Stimulated activated CD4-positive, alpha-beta T cell treated with anti-CD3 and anti-CD28 coated beads, Interleukin-2, amount 100 ng/mL, for 4 hours (primary cell): ENCODE measurements at regions not wholly inside any gene's neighbourhood (a gene's known extent, or its start where the extent isn't known, plus 50 kb on each side); places are given as distances from the start of the nearest gene placed in this dataset.

Experiments used
- DNase-seq: peaks from one replicate; pipeline ENCODE4 v3.0.0-alpha.2; 2020; ENCODE audit warnings: low read depth

DNA sequence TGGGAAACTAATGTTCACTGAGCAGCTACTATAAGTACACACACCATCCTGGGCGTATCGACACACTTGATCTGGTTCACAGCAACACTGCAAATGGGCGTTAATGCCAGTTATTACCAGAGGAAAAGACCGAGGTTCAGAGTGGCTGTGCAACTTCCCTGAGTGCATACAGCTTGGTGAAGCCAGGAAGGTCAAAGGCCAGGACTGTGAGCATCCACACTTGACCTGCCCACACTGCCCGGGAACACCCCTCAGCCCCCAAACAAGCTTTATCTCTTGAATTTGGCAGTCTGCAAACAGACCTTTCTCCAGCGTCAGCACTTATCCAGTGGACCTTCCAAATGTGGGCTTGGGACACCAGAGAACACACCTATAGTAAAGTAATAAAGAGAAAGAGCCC lies 312.6 kb downstream of the BCL11B start:
- DNase-seq = no peak

DNA sequence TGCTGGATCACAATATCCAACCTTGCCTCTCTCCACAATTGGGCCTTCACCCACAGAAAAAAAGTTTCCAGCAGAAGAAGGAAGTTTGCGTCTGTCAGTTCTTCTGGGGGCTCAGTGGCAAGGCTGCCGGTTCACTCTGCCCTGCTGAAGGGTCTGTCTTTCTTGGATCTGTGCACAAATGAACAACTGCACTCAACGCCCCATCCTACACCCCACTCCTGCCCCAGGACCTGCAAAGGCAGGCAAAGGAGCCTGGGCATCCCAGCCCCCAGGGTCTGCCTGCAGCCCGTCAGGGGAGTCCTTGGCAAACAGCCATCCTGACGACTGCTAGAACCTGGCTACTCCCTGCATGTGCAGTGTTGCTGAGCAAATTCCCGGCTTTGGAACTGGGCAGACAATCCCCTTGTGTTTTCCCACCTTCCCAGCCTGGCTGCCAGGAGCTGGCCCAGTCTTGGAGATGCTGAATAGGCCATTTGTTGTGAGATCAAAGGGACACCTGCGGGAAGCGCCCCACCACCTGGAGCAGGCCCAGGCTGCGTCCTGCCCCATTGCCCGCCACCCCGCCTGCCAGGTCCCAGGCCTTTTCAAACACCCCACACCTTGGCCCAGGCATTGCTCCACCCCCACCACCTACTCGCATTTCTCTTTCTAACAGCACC lies 311.9 kb downstream of the BCL11B start:
- no peak for DNase-seq

DNA sequence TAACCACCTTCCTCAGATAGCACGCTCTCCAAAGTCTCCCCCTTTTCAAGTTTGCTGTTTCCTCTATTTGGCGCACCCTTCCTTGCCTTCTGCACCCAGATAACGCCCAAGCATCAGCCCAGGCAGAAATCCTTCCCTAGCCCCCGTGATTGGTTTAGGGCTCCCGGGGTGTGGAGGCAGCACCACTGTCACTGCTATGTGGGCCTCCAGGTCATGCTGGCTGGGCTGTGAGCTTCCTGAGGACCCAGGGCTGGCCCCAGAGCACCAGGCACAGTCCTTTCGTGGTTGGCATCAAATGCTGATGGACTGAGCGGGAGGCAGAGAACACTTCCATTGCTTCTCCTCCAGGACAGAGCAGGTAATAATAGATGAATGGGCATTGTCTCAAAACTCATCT lies 311.4 kb downstream of the BCL11B start:
- no peak for DNase-seq

GRCh38 chr14:98961191-98961590 lies 310.8 kb downstream of the BCL11B start:
- no peak for DNase-seq

GRCh38 chr14:98962118-98962517 lies 309.9 kb downstream of the BCL11B start:
- no peak for DNase-seq

- no peak for DNase-seq
These were observed 308.4 kb downstream of the BCL11B start for GRCh38 chr14:98963610-98964009.

- DNase-seq = no peak
These were observed 307.8 kb downstream of the BCL11B start for GRCh38 chr14:98964171-98964570.

- DNase-seq = no peak
These were observed 306.9 kb downstream of the BCL11B start for GRCh38 chr14:98965076-98965475.

DNA sequence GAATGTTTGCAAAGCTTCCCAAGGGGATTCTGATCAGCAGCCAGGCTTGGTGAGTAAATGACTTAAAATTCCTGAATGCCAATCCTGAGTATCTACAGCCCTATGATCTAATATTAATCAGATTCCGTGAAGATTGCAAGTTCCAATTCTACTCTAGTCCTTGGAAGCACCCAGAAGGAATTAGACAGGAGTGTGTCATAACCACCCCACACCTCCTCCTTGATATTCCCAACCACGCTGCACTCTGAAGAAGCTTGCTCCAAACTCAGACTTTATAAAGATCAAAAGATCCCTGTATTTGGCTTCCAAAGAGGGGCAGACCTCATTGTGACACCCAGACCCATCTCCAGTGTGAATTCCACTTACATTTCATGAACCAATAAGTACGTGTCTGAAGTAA lies 306.0 kb downstream of the BCL11B start:
- DNase-seq = no peak

GRCh38 chr14:98966475-98967162 lies 305.4 kb downstream of the BCL11B start:
- DNase-seq = no peak

DNA sequence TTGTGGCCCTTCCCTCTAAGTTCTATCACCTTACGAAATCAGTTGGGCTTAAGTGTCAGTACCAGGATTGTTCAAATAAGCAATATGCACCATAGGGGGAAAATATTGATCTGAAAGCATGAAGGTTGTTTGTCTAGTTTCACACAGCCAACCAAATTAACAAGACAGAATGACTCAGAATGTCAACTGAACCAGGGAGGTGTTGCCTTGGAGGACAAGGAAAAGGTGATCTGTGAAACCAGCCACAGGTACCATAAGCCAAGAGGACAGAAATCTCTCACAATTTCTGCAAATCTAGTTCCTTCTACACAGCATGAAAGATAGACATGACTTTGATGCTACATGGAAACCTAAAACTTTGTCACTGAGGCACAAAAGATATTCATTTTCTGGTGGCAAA lies 297.9 kb downstream of the BCL11B start:
- no peak for DNase-seq

DNA sequence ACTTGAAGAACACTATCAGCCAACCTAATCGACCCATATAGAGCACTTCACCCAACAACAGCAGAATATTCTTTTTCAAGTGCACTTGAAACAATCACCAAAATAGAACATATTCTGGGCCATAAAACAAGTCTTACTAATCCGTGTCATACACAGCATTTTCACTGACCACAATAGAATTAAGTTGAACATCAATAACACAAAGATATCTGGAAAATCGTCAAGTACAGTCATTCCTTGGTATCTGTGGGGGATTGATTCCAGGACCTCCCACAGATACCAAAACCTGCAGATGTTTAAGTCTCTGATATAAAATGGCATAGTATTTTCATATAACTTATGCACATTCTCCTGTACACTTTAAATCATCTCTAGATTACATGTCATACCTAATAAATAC lies 295.7 kb downstream of the BCL11B start:
- no peak for DNase-seq

DNA sequence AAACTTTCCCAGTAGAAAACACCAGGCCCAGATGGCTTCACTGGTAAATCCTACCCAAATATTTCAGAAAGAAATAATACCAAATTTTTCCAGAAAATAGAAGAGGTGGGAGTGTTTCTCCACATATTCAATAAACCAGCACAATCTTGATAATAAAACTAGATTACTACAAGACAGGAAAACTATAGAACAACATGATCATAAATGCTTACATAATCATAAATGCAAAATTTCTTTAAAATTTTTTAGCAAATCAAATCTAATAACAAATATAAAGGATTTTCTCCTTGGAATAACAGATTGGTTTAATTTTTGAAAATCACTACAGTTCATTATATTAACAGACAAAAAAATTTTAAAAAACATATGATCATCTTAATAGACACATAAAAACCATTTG lies 294.5 kb downstream of the BCL11B start:
- DNase-seq = no peak

DNA sequence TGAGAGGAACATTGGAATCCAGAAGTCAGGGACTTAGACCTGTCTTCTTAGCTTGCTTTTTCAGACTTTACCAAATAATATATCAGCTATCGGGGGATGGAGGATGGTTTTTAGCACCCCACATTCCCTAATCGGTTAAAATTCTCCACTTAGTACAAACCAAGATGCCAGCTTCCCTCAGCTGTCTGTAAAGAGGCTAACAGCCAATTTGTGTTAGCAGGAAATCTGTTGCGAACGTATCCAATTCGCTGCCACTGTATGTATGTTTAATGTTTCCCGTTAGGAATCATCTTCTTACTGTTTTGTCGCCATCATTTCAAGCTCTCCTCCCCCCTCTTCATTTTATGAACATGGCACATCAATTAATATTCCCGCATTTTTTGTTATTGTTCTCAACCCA lies 289.0 kb downstream of the BCL11B start:
- no peak for DNase-seq

DNA sequence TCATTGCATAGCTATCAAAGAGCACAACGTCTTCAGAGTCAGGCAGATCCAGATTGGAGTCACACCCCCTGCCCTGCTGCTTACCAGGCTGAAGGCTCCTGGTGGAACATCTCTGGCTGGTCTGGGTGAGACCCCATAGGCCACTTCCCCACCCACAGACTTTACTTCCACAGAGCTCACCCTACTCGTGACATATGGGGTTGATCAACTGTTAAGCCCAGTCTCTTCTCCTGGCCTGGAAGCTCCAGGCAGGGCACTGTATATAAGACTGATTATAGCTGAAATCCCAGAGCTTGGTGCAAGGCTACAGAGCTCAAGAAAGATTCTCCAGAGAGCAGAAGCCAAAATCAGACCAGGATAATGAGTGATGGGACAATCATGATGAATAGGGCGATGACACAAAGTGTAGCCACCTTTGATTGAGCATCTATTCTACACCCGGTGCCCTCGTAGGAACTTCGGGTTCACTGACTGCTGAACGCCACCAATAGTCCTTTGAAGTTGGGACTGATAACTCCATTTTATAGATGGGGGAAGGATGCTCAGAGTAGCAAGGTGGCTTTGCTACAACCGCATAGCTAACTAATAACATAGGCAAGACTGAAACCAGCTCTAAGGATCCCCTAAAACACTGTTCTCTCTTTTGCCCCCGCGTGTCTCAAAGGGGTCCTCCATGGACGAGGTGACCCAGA lies 287.8 kb downstream of the BCL11B start:
- no peak for DNase-seq

GRCh38 chr14:98984719-98985041 lies 287.3 kb downstream of the BCL11B start:
- DNase-seq = peak; percentile 46

DNA sequence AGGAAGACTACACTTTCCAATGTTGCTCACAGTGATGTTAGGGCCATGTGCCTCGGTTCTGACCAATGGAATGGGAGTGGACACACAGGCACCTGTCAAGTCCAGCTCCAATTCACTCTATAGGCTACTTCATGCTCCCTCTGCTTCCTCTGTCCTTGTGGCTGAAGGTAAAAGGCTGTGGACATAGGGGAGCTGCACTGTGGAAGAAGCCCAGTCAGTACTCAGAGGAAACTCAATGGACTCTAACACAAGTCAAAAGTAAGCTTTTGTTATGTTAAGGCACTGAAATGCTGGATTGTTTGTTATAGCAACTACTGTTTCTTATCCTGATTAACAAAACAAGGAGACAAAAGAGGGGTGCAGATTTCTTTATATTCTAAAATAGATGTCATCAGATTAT lies 278.2 kb downstream of the BCL11B start:
- DNase-seq = no peak

- DNase-seq = no peak
These were observed 277.4 kb downstream of the BCL11B start for GRCh38 chr14:98994561-98994960.

GRCh38 chr14:98997526-98998205 lies 274.3 kb downstream of the BCL11B start:
- DNase-seq = no peak

- no peak for DNase-seq
These were observed 272.7 kb downstream of the BCL11B start for GRCh38 chr14:98999345-98999744.

DNA sequence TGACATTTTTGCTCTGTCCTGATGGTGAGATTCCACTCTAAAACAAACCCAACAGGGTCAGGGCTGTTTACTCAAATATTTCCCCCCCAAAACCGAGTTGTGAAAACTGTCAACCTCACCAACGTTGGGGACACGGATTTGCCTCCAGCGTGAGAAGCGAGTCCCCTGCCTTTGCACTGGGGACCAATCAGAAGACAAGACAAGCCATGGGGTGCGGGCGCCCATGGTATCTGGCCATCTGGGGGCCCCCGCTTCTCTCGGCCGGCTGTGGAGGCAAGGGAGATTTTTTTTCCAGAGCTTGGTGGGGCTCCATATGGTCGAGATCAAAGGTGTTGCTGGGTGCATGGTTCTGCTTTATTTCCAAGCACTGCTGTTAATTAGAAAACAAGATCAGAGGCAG lies 272.1 kb downstream of the BCL11B start:
- DNase-seq = no peak

DNA sequence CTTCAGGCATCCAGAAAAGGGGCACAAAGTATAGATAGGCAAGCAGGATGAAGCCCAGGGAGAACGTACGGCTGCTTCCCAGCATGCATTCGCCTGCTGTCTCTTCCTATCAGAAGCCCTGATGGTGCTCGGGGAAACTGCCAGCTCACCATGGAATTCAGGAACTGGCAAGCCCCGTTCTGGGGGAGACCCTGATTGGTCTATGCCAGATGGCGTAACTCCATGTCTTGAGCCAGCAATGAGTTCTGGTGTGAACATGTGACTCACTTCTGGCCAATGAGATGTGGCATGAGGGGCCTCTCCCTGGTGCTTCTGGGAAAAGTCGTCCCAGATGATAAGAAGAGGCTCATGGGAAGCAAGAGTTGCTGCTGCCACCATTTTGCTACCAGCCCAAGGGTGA lies 270.8 kb downstream of the BCL11B start:
- DNase-seq = no peak

DNA sequence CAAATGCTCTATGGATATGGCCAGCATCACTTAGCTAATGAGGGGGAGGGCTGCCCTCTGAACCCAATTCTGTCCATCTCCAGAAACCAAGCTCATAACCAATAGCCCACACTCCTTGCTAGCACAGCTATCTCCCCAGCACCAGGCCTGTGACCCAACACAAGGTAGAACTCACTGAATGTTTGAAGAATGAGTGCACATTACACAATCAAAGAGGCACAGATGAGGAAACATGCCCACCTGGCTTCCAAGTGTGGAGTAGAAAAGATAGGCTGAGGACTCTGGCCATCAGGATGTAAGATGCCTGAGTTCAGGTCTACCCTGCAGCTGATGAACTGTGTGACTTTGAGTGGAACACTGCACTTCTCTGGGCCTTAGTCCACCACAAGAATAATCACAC lies 268.4 kb downstream of the BCL11B start:
- DNase-seq = no peak
